Esophagus squamous epithelium (tissue), 4 donors: ENCODE measurements at regions not wholly inside any gene's neighbourhood (a gene's known extent, or its start where the extent isn't known, plus 50 kb on each side); places are given as distances from the start of the nearest gene placed in this dataset.

Experiments
- POLR2A ChIP-seq, 4 donors: fragments of 450-650 bp; IDR thresholded peaks; one replicate each; pipeline ENCODE4 v1.6.1; 2017; ENCODE audit warnings: antibody characterized with exemption in 4 of 4, mild to moderate bottlenecking in 4 of 4, moderate library complexity in 3 of 4
- TF ChIP-seq, protein P1 (sequence below), 6 experiments: fragments of 450-650 bp in 4 of 6; fragments of 200-600 bp in 2 of 6; sonication (generic) in 2 of 6; IDR thresholded peaks; one replicate each; pipeline ENCODE4 v1.5.1; 2016 to 2019; ENCODE audit warnings: antibody characterized with exemption in 6 of 6, mild to moderate bottlenecking in 4 of 6, moderate library complexity in 4 of 6

DNA sequence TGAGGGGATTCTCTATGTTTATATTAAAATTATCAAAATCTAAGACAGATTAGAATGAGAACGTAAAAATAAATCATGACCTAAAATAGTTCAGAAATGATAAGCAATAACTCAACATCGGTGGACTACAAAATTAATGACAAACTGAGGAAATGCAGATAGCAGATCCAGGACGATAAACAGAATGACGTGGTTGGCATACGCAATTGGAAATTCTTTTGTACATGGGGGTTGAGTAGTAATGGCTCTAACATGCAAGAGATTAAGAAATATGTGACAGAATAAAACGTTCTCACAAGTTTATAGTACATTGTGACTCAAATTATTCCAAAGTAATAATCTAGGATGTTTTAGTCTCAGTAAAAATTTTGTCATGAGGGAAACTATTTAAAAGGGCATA is 575.2 kb upstream of the BRINP3 start:
- TF ChIP-seq POLR2A (IDR thresholded peaks at IDR 0.05): no peak
- TF ChIP-seq, protein P1, sequence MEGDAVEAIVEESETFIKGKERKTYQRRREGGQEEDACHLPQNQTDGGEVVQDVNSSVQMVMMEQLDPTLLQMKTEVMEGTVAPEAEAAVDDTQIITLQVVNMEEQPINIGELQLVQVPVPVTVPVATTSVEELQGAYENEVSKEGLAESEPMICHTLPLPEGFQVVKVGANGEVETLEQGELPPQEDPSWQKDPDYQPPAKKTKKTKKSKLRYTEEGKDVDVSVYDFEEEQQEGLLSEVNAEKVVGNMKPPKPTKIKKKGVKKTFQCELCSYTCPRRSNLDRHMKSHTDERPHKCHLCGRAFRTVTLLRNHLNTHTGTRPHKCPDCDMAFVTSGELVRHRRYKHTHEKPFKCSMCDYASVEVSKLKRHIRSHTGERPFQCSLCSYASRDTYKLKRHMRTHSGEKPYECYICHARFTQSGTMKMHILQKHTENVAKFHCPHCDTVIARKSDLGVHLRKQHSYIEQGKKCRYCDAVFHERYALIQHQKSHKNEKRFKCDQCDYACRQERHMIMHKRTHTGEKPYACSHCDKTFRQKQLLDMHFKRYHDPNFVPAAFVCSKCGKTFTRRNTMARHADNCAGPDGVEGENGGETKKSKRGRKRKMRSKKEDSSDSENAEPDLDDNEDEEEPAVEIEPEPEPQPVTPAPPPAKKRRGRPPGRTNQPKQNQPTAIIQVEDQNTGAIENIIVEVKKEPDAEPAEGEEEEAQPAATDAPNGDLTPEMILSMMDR (IDR thresholded peaks at IDR 0.05): no peak
